ENCODE measurements at regions not wholly inside any gene's neighbourhood (a gene's known extent, or its start where the extent isn't known, plus 50 kb on each side); places are given as distances from the start of the nearest gene placed in this dataset.

DNA sequence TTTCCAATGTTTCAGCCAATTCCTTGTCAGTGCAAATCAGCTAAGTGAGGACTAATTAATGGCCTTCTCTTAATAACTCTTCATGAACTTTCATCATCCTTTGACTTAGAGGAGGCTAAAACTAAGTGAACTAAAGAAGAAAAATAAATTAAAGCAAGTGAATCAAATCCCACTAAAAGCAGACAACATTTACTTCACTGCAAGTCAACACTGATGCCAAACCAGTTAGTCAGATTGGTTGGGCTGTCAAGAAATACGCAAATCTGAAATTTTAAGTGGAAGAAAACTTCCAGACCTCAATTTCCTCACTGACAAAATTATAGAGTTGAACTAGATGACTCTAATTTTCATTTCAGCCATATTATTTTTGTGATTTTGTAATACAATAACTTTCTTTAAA, 137.2 kb upstream of the PRLR start:
- ChIA-PET POLR2A (no interaction called here), CTCF (interaction anchor here (1.6 kb wide), 1 partner anchor 20 kb away, joined by 3 read pairs; no protein-coding TSS in a partner anchor)
- TF ChIP-seq, protein P1, sequence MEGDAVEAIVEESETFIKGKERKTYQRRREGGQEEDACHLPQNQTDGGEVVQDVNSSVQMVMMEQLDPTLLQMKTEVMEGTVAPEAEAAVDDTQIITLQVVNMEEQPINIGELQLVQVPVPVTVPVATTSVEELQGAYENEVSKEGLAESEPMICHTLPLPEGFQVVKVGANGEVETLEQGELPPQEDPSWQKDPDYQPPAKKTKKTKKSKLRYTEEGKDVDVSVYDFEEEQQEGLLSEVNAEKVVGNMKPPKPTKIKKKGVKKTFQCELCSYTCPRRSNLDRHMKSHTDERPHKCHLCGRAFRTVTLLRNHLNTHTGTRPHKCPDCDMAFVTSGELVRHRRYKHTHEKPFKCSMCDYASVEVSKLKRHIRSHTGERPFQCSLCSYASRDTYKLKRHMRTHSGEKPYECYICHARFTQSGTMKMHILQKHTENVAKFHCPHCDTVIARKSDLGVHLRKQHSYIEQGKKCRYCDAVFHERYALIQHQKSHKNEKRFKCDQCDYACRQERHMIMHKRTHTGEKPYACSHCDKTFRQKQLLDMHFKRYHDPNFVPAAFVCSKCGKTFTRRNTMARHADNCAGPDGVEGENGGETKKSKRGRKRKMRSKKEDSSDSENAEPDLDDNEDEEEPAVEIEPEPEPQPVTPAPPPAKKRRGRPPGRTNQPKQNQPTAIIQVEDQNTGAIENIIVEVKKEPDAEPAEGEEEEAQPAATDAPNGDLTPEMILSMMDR (IDR thresholded peaks at IDR 0.05; ENCODE audit: control extremely low read depth, extremely low read depth, low read depth, missing control alignments), result no peak
- DNase-seq (ENCODE audit: extremely low spot score), result no peak

DNA sequence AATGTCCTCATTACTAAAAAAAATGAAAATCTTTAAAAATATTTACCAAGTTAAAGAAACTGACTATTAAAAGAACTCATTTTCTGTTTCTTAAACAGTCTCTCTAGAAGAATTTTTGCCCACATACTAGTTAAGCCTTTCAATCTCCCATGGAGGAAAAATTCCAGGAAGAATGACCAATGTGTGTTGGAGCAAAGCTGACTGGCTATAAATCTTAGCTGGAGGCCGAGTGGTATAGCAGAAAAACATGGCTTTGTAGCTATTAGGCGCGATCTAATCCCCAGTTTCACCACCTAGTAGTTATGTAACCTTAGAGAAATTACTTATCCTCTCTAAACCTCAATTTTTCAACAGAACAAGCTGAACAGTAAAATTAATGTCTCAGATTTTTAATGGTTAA, 135.5 kb upstream of the PRLR start:
- CTCF ChIA-PET, result interaction anchor here (1.0 kb wide), 1 partner anchor 9 kb away, joined by 4 read pairs; no protein-coding TSS in a partner anchor
- no peak for DNase-seq (ENCODE audit: extremely low spot score)
- TF ChIP-seq, protein P1 (IDR thresholded peaks at IDR 0.05; ENCODE audit: control extremely low read depth, extremely low read depth, low read depth, missing control alignments), result no peak
- POLR2A ChIA-PET, result no interaction called here

DNA sequence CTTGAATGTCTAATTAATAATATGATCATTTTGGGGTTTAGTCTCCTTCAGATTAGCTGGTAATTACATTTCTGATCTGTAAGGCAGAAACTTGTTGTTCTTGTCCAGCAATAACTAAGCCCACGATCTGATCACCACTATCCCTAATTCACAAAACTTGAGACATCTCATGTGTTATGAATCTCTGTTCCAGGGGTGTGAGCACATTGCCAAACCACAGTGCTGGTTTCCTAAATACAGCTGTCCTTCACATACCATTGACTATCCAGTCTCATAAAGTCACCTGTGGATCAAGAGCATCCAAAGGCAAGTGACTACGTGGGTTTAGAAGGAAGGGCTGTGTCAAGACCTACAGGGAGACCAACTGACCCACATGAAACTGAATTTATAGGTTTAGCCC, 134.1 kb upstream of the PRLR start:
- ChIA-PET POLR2A (no interaction called here), CTCF (no interaction called here)
- TF ChIP-seq, protein P1 (IDR thresholded peaks at IDR 0.05; ENCODE audit: control extremely low read depth, extremely low read depth, low read depth, missing control alignments), result no peak
- DNase-seq (ENCODE audit: extremely low spot score), result no peak

DNA sequence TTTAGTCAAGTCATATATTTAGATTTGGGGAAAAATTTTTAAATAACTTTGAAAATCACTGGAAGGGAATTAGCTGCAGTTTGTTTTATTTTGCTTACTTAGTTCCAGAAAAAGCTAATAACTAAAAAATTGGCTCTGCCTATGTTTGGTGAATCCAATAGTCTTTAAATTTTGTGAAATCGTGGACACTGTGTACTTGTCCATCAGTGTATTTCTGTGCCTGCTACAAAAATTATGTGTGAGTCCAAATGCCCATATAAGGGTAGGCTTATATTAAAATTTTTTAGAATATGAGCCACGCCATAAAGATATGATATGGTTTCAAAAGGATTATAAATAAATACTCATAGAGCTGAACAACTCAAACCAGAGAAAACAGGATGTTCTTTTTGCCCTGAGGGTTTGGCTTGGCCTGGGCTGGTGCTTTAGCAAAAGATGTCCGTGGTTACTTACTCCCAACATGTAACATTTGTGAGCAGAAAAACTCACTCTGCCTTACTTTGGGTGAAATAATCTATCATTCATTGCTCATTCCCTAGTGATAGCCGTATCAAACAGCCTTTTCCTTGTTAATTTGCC, 133.2 kb upstream of the PRLR start:
- TF ChIP-seq, protein P1 (IDR thresholded peaks at IDR 0.05; ENCODE audit: control extremely low read depth, extremely low read depth, low read depth, missing control alignments), result no peak
- ChIA-PET CTCF (no interaction called here), POLR2A (no interaction called here)
- no peak for DNase-seq (ENCODE audit: extremely low spot score)

DNA sequence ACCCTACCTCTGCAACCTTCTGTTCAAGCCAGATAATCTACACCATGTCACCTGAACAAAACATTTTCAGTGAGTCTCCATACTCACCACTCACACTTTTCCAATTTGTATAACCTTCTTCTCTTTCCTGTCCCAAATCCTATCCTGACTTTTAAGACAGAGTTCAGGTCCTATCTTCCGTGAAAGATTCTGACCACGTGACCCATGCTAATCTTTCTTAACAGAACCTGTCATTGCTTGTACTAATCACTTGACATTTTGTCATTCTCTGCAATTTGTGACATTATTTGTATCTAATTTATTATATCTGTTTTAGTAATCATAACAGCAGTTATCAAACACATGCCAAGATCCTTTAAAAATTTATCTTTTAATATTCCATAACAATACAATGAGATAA, 132.5 kb upstream of the PRLR start:
- ChIA-PET CTCF (no interaction called here), POLR2A (no interaction called here)
- TF ChIP-seq, protein P1 (IDR thresholded peaks at IDR 0.05; ENCODE audit: control extremely low read depth, extremely low read depth, low read depth, missing control alignments), result no peak
- DNase-seq (ENCODE audit: extremely low spot score), result no peak

DNA sequence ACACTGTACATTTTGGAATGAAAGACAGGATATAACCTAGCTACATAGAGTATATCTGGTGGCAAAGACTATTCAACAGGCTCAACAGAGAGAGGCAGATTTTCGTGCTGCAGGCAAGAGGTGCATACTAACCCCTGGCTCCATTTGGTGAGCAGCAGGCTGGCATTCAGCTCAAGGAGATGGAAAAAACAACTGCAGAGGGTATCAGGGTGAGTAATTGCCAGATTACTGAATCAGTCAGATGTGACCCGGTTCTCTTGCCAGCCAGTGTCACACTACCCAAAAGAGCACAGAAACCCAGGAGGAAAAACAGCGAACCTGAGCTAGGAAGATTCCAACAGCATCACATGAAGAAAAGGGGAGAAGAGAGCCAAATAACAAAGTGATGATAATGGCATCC, 130.4 kb upstream of the PRLR start:
- ChIA-PET POLR2A (no interaction called here), CTCF (interaction anchor here (2.5 kb wide), 1 partner anchor 10 kb away, joined by 13 read pairs; no protein-coding TSS in a partner anchor)
- DNase-seq (ENCODE audit: extremely low spot score), result no peak
- TF ChIP-seq, protein P1 (IDR thresholded peaks at IDR 0.05; ENCODE audit: control extremely low read depth, extremely low read depth, low read depth, missing control alignments), result no peak
